Smooth muscle cell (in vitro differentiated cells): ENCODE measurements at regions not wholly inside any gene's neighbourhood (a gene's known extent, or its start where the extent isn't known, plus 50 kb on each side); places are given as distances from the start of the nearest gene placed in this dataset.

Experiments used
- DNase-seq: peaks from one replicate; lab custom pipeline; 2025; ENCODE audit not compliant: unreplicated experiment; lab: John Stamatoyannopoulos, UW
- H2AFZ ChIP-seq: fragments of 200-600 bp; sonication (generic); 2 replicates; pipeline ENCODE4 v1.6.0; 2016; ENCODE audit warnings: antibody characterized with exemption, low read depth, mild to moderate bottlenecking
- H3F3A ChIP-seq: fragments of 200-600 bp; sonication (generic); 2 replicates; pipeline ENCODE4 v1.6.0; 2017; ENCODE audit warnings: antibody characterized with exemption, low read depth
- H3K27ac ChIP-seq: fragments of 200-600 bp; sonication (generic); 2 replicates; pipeline ENCODE4 v1.5.1; 2016; ENCODE audit warnings: low read depth, mild to moderate bottlenecking
- H3K27me3 ChIP-seq: fragments of 200-600 bp; sonication (generic); 2 replicates; pipeline ENCODE4 v1.6.1; 2016; ENCODE audit warnings: low read depth, mild to moderate bottlenecking
- H3K36me3 ChIP-seq: fragments of 200-600 bp; sonication (generic); 2 replicates; pipeline ENCODE4 v1.5.1; 2016; ENCODE audit warnings: low read depth
- H3K4me1 ChIP-seq: fragments of 200-600 bp; sonication (generic); 2 replicates; pipeline ENCODE4 v1.5.1; 2016; ENCODE audit warnings: low read depth
- H3K4me2 ChIP-seq: fragments of 200-600 bp; sonication (generic); 2 replicates; pipeline ENCODE4 v1.6.0; 2016; ENCODE audit warnings: mild to moderate bottlenecking
- H3K4me3 ChIP-seq: fragments of 200-600 bp; sonication (generic); 2 replicates; pipeline ENCODE4 v1.5.1; 2016; ENCODE audit warnings: mild to moderate bottlenecking
- H3K79me2 ChIP-seq: fragments of 200-600 bp; sonication (generic); 2 replicates; pipeline ENCODE4 v1.6.0; 2016; ENCODE audit warnings: low read depth, mild to moderate bottlenecking
- H3K9ac ChIP-seq: fragments of 200-600 bp; sonication (generic); 2 replicates; pipeline ENCODE4 v1.6.0; 2016; ENCODE audit warnings: low read depth
- H3K9me3 ChIP-seq: fragments of 200-600 bp; sonication (generic); replicated peaks from 2 replicates; pipeline ENCODE4 v1.5.1; 2016; ENCODE audit warnings: low read depth
- H4K20me1 ChIP-seq: fragments of 200-600 bp; sonication (generic); 2 replicates; pipeline ENCODE4 v1.6.0; 2016; ENCODE audit warnings: low read depth
- CTCF ChIP-seq: fragments of 200-600 bp; sonication (generic); IDR thresholded peaks from 2 replicates; pipeline ENCODE4 v1.5.1; 2017; ENCODE audit warnings: borderline replicate concordance, mild to moderate bottlenecking, antibody characterized with exemption; ENCODE audit not compliant: insufficient read depth, poor library complexity, severe bottlenecking
- WGBS: methylation state at CpG from one replicate; pipeline ENCODE4 v1.1.7; 2016; ENCODE audit warnings: low lambda C conversion rate; 5-methylcytosine and 5-hydroxymethylcytosine counted together

GRCh38 chr18:10161315-10161714 lies 247.5 kb downstream of the VAPA start:
- H3K4me3 ChIP-seq: no peak overlapping the region
- H3K9me3 ChIP-seq: no peaks in the 10 kb centered on the region
- H3K27ac ChIP-seq: no peak overlapping the region
- 94% methylated on average over 12 of the region's 12 CpGs for WGBS
- no peaks in the 10 kb centered on the region for H3K4me1 ChIP-seq
- H3K27me3 ChIP-seq: no peaks in the 10 kb centered on the region
- no peak for TF ChIP-seq CTCF
- H2AFZ ChIP-seq: no peak overlapping the region
- no peaks in the 10 kb centered on the region for H3K79me2 ChIP-seq
- H3K9ac ChIP-seq: no peak overlapping the region
- H3F3A ChIP-seq: no peaks in the 10 kb centered on the region
- H4K20me1 ChIP-seq: no peaks in the 10 kb centered on the region
- H3K4me2 ChIP-seq: no peak overlapping the region
- H3K36me3 ChIP-seq: no peaks in the 10 kb centered on the region
- no peak for DNase-seq

GRCh38 chr18:10162340-10162739 lies 248.5 kb downstream of the VAPA start:
- Histone ChIP-seq H3K4me2 (no peak overlapping the region), H3K9me3 (no peaks in the 10 kb centered on the region), H3K27ac (no peak overlapping the region), H3K27me3 (no peaks in the 10 kb centered on the region), H3K4me1 (no peaks in the 10 kb centered on the region), H3K36me3 (no peaks in the 10 kb centered on the region), H3K79me2 (no peaks in the 10 kb centered on the region), H2AFZ (no peak overlapping the region), H4K20me1 (no peaks in the 10 kb centered on the region), H3F3A (no peaks in the 10 kb centered on the region), H3K4me3 (no peak overlapping the region), H3K9ac (no peak overlapping the region)
- TF ChIP-seq CTCF: no peak
- no peak for DNase-seq
- 80% methylated on average over 4 of the region's 4 CpGs for WGBS

GRCh38 chr18:10164271-10165071 lies 250.7 kb downstream of the VAPA start:
- DNase-seq: no peak
- H3K4me1 ChIP-seq: no peaks in the 10 kb centered on the region
- H3F3A ChIP-seq: no peaks in the 10 kb centered on the region
- no peak overlapping the region for H2AFZ ChIP-seq
- H3K9me3 ChIP-seq: no peaks in the 10 kb centered on the region
- no peak overlapping the region for H3K27ac ChIP-seq
- no peak overlapping the region for H3K4me2 ChIP-seq
- no peak overlapping the region for H3K4me3 ChIP-seq
- no peak for TF ChIP-seq CTCF
- H3K27me3 ChIP-seq: no peaks in the 10 kb centered on the region
- no peaks in the 10 kb centered on the region for H3K36me3 ChIP-seq
- 91% methylated on average over 17 of the region's 17 CpGs for WGBS
- H3K79me2 ChIP-seq: no peaks in the 10 kb centered on the region
- no peak overlapping the region for H3K9ac ChIP-seq
- no peaks in the 10 kb centered on the region for H4K20me1 ChIP-seq
